GM18909 (cell line): ENCODE measurements at regions not wholly inside any gene's neighbourhood (a gene's known extent, or its start where the extent isn't known, plus 50 kb on each side); places are given as distances from the start of the nearest gene placed in this dataset.

Experiments used
- ATAC-seq: cut with Tn5 transposase; IDR thresholded peaks from one replicate; pipeline ENCODE4 v1.9.1; 2021; ENCODE audit warnings: mild to moderate bottlenecking; ENCODE audit not compliant: unreplicated experiment, poor library complexity

- ATAC-seq: no peak
Measured at GRCh38 chr18:42184685-42185477, 229.8 kb downstream of the PIK3C3 start.

GRCh38 chr18:42185486-42185885 lies 230.5 kb downstream of the PIK3C3 start:
- no peak for ATAC-seq

- ATAC-seq: peak; percentile 79
Measured at GRCh38 chr18:42187611-42188380, 232.8 kb downstream of the PIK3C3 start.

- ATAC-seq: no peak
Measured at GRCh38 chr18:42190643-42191042, 235.6 kb downstream of the PIK3C3 start.

- no peak for ATAC-seq
Measured at GRCh38 chr18:42192251-42193248, 237.5 kb downstream of the PIK3C3 start.

- no peak for ATAC-seq
Measured at GRCh38 chr18:42196651-42197050, 241.6 kb downstream of the PIK3C3 start.

GRCh38 chr18:42201137-42201536 lies 246.1 kb downstream of the PIK3C3 start:
- no peak for ATAC-seq

GRCh38 chr18:42211201-42211600 lies 256.2 kb downstream of the PIK3C3 start:
- no peak for ATAC-seq

- ATAC-seq: no peak
Measured at GRCh38 chr18:42222557-42222956, 267.5 kb downstream of the PIK3C3 start.

GRCh38 chr18:42228581-42228980 lies 273.5 kb downstream of the PIK3C3 start:
- ATAC-seq: no peak

GRCh38 chr18:42229211-42230210 lies 274.5 kb downstream of the PIK3C3 start:
- ATAC-seq: peak; percentile 100

GRCh38 chr18:42230636-42231035 lies 275.6 kb downstream of the PIK3C3 start:
- no peak for ATAC-seq

GRCh38 chr18:42231284-42231683 lies 276.2 kb downstream of the PIK3C3 start:
- no peak for ATAC-seq

- ATAC-seq: no peak
Measured at GRCh38 chr18:42231796-42232195, 276.8 kb downstream of the PIK3C3 start.

GRCh38 chr18:42233908-42234307 lies 278.9 kb downstream of the PIK3C3 start:
- ATAC-seq: no peak

- no peak for ATAC-seq
Measured at GRCh38 chr18:42242758-42243157, 287.7 kb downstream of the PIK3C3 start.

- no peak for ATAC-seq
Measured at GRCh38 chr18:42245137-42245536, 290.1 kb downstream of the PIK3C3 start.

- ATAC-seq: no peak
Measured at GRCh38 chr18:42255908-42256765, 301.1 kb downstream of the PIK3C3 start.
